ENCODE measurements at regions not wholly inside any gene's neighbourhood (a gene's known extent, or its start where the extent isn't known, plus 50 kb on each side); places are given as distances from the start of the nearest gene placed in this dataset.
A peak's percentile ranks its signal among the peaks of the same experiment; 100 is the strongest.

GRCh38 chr1:213374369-213374768 lies 323.3 kb downstream of the RPS6KC1 start:
- Histone ChIP-seq H3K4me1 (ENCODE audit: low read depth, poor library complexity, severe bottlenecking) (no peaks in the 10 kb centered on the region), H3K9ac (no peak overlapping the region), H3K27ac (no peak overlapping the region), H2AFZ (ENCODE audit: low read depth) (no peak overlapping the region), H3K36me3 (ENCODE audit: insufficient read depth) (no peaks in the 10 kb centered on the region), H3K27me3 (ENCODE audit: insufficient read depth, low read depth) (no peaks in the 10 kb centered on the region), H4K20me1 (ENCODE audit: insufficient read depth) (no peaks in the 10 kb centered on the region), H3K4me3 (IDR thresholded peaks at IDR 0.05; ENCODE audit: insufficient read depth, low read depth, low read length) (no peak overlapping the region), H3K79me2 (ENCODE audit: insufficient read depth, low read depth) (no peaks in the 10 kb centered on the region), H3K4me2 (no peak overlapping the region)
- peak; percentile 99 for TF ChIP-seq CTCF (conservative IDR thresholded peaks at IDR 0.05; ENCODE audit: low read depth, low read length)

GRCh38 chr1:213375002-213375401 lies 324.0 kb downstream of the RPS6KC1 start:
- Histone ChIP-seq H3K9ac (no peak overlapping the region), H3K4me2 (no peak overlapping the region), H4K20me1 (ENCODE audit: insufficient read depth) (no peaks in the 10 kb centered on the region), H3K4me3 (IDR thresholded peaks at IDR 0.05; ENCODE audit: insufficient read depth, low read depth, low read length) (no peak overlapping the region), H3K27me3 (ENCODE audit: insufficient read depth, low read depth) (no peaks in the 10 kb centered on the region), H3K79me2 (ENCODE audit: insufficient read depth, low read depth) (no peaks in the 10 kb centered on the region), H3K27ac (no peak overlapping the region), H2AFZ (ENCODE audit: low read depth) (no peak overlapping the region), H3K36me3 (ENCODE audit: insufficient read depth) (no peaks in the 10 kb centered on the region), H3K4me1 (ENCODE audit: low read depth, poor library complexity, severe bottlenecking) (no peaks in the 10 kb centered on the region)
- TF ChIP-seq CTCF (conservative IDR thresholded peaks at IDR 0.05; ENCODE audit: low read depth, low read length), result no peak

GRCh38 chr1:213376862-213377372 lies 325.9 kb downstream of the RPS6KC1 start:
- Histone ChIP-seq H3K4me2 (no peak overlapping the region), H3K79me2 (ENCODE audit: insufficient read depth, low read depth) (no peaks in the 10 kb centered on the region), H3K27me3 (ENCODE audit: insufficient read depth, low read depth) (no peaks in the 10 kb centered on the region), H3K4me3 (IDR thresholded peaks at IDR 0.05; ENCODE audit: insufficient read depth, low read depth, low read length) (no peak overlapping the region), H3K9ac (no peak overlapping the region), H3K27ac (no peak overlapping the region), H2AFZ (ENCODE audit: low read depth) (no peak overlapping the region), H3K4me1 (ENCODE audit: low read depth, poor library complexity, severe bottlenecking) (no peaks in the 10 kb centered on the region), H4K20me1 (ENCODE audit: insufficient read depth) (no peaks in the 10 kb centered on the region), H3K36me3 (ENCODE audit: insufficient read depth) (no peaks in the 10 kb centered on the region)
- TF ChIP-seq CTCF (conservative IDR thresholded peaks at IDR 0.05; ENCODE audit: low read depth, low read length), result no peak

- Histone ChIP-seq H3K79me2 (ENCODE audit: insufficient read depth, low read depth) (no peaks in the 10 kb centered on the region), H3K36me3 (ENCODE audit: insufficient read depth) (no peaks in the 10 kb centered on the region), H3K27me3 (ENCODE audit: insufficient read depth, low read depth) (no peaks in the 10 kb centered on the region), H2AFZ (ENCODE audit: low read depth) (no peak overlapping the region), H3K27ac (no peak overlapping the region), H3K9ac (no peak overlapping the region), H3K4me2 (no peak overlapping the region), H3K4me3 (IDR thresholded peaks at IDR 0.05; ENCODE audit: insufficient read depth, low read depth, low read length) (no peak overlapping the region), H4K20me1 (ENCODE audit: insufficient read depth) (no peaks in the 10 kb centered on the region), H3K4me1 (ENCODE audit: low read depth, poor library complexity, severe bottlenecking) (no peaks in the 10 kb centered on the region)
- no peak for TF ChIP-seq CTCF (conservative IDR thresholded peaks at IDR 0.05; ENCODE audit: low read depth, low read length)
Observed at GRCh38 chr1:213380865-213381264, 329.8 kb downstream of the RPS6KC1 start.

Measured in KMS-11 (cell line).